Activated naive CD8-positive, alpha-beta T cell treated with anti-CD3 and anti-CD28 coated beads for 36 hours (primary cell): ENCODE measurements at regions not wholly inside any gene's neighbourhood (a gene's known extent, or its start where the extent isn't known, plus 50 kb on each side); places are given as distances from the start of the nearest gene placed in this dataset.
"Not testable (repeated sequence)": the region's sequence is repeated elsewhere in the genome, so short reads cannot be mapped to it uniquely, and the experiment has no call there.

ENCODE experiments used
- DNase-seq: peaks from one replicate; pipeline ENCODE4 v3.0.0; 2021
- H3K27ac Mint-ChIP-seq: one replicate; pipeline ENCODE4 v1.8.0; 2022; ENCODE audit warnings: mild to moderate bottlenecking, moderate library complexity, mixed read lengths
- H3K27me3 Mint-ChIP-seq: one replicate; pipeline ENCODE4 v1.8.0; 2022; ENCODE audit warnings: mild to moderate bottlenecking, mixed read lengths
- H3K36me3 Mint-ChIP-seq: one replicate; pipeline ENCODE4 v1.8.0; 2021; ENCODE audit warnings: mild to moderate bottlenecking, mixed read lengths
- H3K4me1 Mint-ChIP-seq: one replicate; pipeline ENCODE4 v1.8.0; 2021; ENCODE audit warnings: mixed read lengths
- H3K4me3 Mint-ChIP-seq: one replicate; pipeline ENCODE4 v1.8.0; 2022; ENCODE audit warnings: mild to moderate bottlenecking, moderate library complexity, mixed read lengths
- H3K9me3 Mint-ChIP-seq: one replicate; pipeline ENCODE4 v1.8.0; 2022; ENCODE audit warnings: mixed read lengths

DNA sequence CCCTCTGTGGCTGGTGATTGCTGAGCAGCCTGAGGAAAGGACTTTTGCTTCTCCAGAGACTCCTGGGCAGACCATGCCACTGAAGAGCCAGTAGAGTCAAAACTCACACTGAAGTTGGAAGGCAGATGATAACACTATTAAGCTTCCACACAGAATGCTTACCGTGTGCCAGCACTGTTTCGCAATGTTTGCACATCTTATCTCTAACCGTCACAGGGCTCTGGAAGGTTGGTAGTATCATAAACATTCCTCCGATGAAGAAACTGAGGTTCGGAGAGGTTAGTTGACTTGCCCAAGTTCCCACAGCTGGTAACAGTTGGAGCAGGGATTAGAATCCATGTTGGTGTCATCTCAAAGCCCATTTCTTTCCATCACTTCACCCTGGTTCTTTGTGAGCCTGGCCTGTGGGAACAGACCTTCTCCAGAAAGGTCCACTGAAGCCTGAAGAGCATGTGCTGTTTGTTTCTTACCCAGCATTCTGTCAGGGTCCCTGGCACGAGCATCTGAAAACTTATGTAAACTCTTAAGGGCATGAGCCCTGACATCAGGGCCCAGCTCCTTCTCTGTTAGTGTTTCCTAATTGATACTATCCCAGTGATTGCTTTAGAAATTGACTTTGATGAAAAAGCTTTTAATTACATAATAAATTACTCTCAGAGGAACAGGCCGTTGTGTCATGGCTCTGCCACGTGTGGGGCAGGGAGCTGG is 77.0 kb upstream of the PRR23C start:
- H3K27me3 Mint-ChIP-seq, result no peaks in the 10 kb centered on the region

DNA sequence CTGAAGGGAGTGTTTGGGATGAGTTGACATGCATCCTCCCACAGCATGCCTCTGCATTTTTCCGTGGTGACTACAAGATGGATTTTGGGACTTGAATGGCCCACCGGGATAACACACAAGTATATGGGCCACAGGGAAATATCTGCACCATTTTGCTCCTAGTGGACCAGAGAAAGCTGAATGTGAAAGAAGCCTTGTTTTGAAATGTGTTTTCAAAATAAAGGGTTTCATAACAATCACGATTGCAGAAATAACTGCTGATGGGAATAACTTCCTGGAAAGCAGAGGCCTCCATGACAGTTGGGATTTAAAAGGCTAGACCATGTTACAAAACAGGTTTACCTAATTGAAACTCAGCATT is 77.5 kb upstream of the PRR23C start:
- Mint-ChIP-seq H3K27ac (no peak overlapping the region), H3K36me3 (no peaks in the 10 kb centered on the region), H3K4me1 (no peaks in the 10 kb centered on the region), H3K27me3 (no peaks in the 10 kb centered on the region), H3K4me3 (no peak overlapping the region), H3K9me3 (no peaks in the 10 kb centered on the region)
- no peak for DNase-seq

More for the DNA sequence above, 77.0 kb upstream of the PRR23C start:
- Mint-ChIP-seq H3K27ac (no peak overlapping the region), H3K4me3 (no peak overlapping the region), H3K36me3 (no peaks in the 10 kb centered on the region), H3K4me1 (no peaks in the 10 kb centered on the region), H3K9me3 (no peaks in the 10 kb centered on the region)
- DNase-seq, result no peak

- Mint-ChIP-seq H3K4me3 (no peak overlapping the region), H3K27ac (no peak overlapping the region), H3K4me1 (no peaks in the 10 kb centered on the region), H3K9me3 (no peaks in the 10 kb centered on the region), H3K27me3 (no peaks in the 10 kb centered on the region), H3K36me3 (no peaks in the 10 kb centered on the region)
- DNase-seq, result no peak
Observed at GRCh38 chr3:139122612-139123011, 77.9 kb upstream of the PRR23C start.

DNA sequence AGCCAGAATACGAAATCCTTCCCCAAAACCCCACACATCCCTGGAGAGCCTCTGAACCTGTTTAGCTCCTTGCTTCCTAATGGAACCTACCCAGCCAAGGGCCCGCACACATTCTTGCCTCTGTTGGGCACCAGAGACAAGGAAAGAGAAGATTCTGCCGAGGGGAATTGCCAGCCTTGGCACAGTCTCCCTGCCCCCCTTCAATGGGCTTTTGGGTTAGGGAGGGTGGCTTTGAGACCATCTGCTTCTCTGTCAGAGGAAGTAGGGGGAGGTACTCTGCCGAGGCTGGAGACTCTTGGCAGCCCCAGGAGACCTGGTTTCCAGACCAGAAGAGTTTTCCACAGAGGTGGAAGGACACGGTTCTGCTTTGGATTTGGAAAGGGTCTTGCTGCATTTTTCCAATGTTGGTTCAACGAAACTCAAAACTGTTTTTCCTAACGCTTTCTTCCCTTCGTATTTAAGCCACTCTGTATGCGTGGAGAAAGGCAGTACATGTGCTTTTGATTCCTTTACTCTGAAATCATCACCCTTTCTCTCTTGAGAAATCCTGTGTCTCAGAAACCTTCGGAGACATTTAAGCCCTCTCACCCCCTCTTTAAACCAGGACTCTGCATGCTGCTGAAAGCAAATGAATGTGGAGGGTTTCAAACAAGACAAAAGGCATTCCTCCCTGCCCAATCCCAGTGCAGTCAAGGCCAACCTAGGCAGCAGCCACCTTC is 78.8 kb upstream of the PRR23C start:
- Mint-ChIP-seq H3K4me3 (no peak overlapping the region), H3K36me3 (no peaks in the 10 kb centered on the region)

DNA sequence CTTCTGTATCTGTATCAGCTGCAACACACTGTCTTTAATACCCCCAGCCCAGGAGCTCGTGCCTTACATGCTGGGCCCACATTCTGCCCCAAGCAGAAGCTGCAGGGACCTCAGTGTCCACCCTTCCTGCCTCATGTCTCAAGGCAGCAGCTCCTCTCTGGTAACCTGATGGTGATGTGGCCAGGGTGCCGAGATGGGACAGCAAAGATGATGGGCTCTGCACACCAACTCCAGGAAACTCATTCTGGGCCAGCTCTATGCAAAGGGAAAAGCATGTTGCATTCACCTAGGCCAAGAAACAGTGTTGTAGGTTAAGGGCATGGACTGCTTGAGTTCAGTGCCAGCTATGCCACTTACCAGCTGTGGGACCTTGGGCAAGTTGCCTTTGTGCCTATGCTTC is 79.5 kb upstream of the PRR23C start:
- Mint-ChIP-seq H3K9me3 (no peaks in the 10 kb centered on the region), H3K27me3 (peaks cover 9% of the 10 kb centered on the region)

More for the DNA sequence above, 78.8 kb upstream of the PRR23C start:
- Mint-ChIP-seq H3K9me3 (no peaks in the 10 kb centered on the region), H3K4me1 (no peaks in the 10 kb centered on the region), H3K27me3 (peaks cover 2% of the 10 kb centered on the region), H3K27ac (no peak overlapping the region)
- no peak for DNase-seq

GRCh38 chr3:139127101-139127500 is 82.4 kb upstream of the PRR23C start:
- Mint-ChIP-seq H3K9me3 (no peaks in the 10 kb centered on the region), H3K27ac (no peak overlapping the region), H3K36me3 (no peaks in the 10 kb centered on the region), H3K4me1 (no peaks in the 10 kb centered on the region), H3K27me3 (peaks cover 9% of the 10 kb centered on the region), H3K4me3 (no peak overlapping the region)
- DNase-seq, result no peak

More for the DNA sequence above, 79.5 kb upstream of the PRR23C start:
- H3K36me3 Mint-ChIP-seq, result no peaks in the 10 kb centered on the region
- H3K4me1 Mint-ChIP-seq, result no peaks in the 10 kb centered on the region
- DNase-seq, result no peak
- no peak overlapping the region for H3K27ac Mint-ChIP-seq
- no peak overlapping the region for H3K4me3 Mint-ChIP-seq

- not testable (repeated sequence) for DNase-seq, H3K27ac Mint-ChIP-seq, H3K9me3 Mint-ChIP-seq, H3K36me3 Mint-ChIP-seq, H3K27me3 Mint-ChIP-seq, H3K4me3 Mint-ChIP-seq, H3K4me1 Mint-ChIP-seq
Observed at GRCh38 chr3:139127629-139128028, 82.9 kb upstream of the PRR23C start.

GRCh38 chr3:139128803-139129202 is 84.1 kb upstream of the PRR23C start:
- Mint-ChIP-seq H3K27me3 (peaks cover 9% of the 10 kb centered on the region), H3K4me3 (no peak overlapping the region), H3K36me3 (no peaks in the 10 kb centered on the region), H3K4me1 (no peaks in the 10 kb centered on the region), H3K27ac (no peak overlapping the region), H3K9me3 (no peaks in the 10 kb centered on the region)
- DNase-seq, result no peak

DNA sequence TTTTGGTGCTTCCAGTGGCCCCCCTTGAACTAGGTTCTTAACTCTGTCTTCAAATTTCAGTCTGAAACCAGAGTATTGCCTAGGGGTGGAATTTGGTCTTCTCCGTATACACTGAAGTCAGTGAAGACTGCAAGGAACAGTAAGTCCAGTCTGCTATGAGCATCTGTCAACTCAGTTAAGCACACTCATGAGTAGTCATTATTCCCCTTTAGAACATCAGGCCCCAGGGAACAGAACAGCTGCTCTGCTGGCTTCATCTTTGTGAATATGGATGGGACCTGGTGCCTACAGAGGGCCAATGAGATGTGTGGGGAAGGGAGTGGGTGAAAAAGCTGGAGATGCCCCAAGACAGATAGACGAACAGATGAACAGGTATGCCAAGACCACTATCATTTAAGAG is 85.2 kb upstream of the PRR23C start:
- DNase-seq, result no peak
- Mint-ChIP-seq H3K27ac (no peak overlapping the region), H3K9me3 (no peaks in the 10 kb centered on the region), H3K27me3 (peaks cover 9% of the 10 kb centered on the region), H3K4me1 (no peaks in the 10 kb centered on the region), H3K4me3 (no peak overlapping the region), H3K36me3 (no peaks in the 10 kb centered on the region)

- Mint-ChIP-seq H3K9me3 (no peaks in the 10 kb centered on the region), H3K27me3 (peaks cover 9% of the 10 kb centered on the region), H3K4me1 (no peaks in the 10 kb centered on the region), H3K4me3 (no peak overlapping the region), H3K36me3 (no peaks in the 10 kb centered on the region), H3K27ac (no peak overlapping the region)
- no peak for DNase-seq
Observed at GRCh38 chr3:139130390-139131140, 85.9 kb upstream of the PRR23C start.

DNA sequence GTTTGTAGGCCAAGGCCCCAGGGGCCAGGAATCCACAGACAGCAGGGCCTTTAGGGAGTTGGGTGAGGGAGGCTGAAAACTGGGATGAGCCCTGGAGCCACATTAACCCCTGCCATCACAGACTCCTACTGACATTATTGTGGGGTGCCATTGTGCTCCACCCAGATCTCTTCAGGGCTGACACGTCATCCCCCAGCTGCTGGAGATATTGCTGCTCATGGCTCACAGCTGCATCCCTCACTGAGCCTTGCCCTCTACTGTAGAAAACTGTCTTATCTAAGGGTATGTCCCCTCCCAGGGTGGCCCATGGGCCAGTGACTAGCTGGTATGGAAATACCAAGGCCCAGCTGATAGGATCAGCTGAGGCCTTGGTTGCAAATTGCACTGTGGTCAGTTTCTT is 87.3 kb upstream of the PRR23C start:
- Mint-ChIP-seq H3K27me3 (peaks cover 9% of the 10 kb centered on the region), H3K27ac (no peak overlapping the region), H3K9me3 (no peaks in the 10 kb centered on the region), H3K36me3 (no peaks in the 10 kb centered on the region), H3K4me3 (no peak overlapping the region), H3K4me1 (no peaks in the 10 kb centered on the region)
- no peak for DNase-seq

- Mint-ChIP-seq H3K4me1 (no peaks in the 10 kb centered on the region), H3K36me3 (no peaks in the 10 kb centered on the region), H3K9me3 (no peaks in the 10 kb centered on the region), H3K27ac (no peak overlapping the region), H3K4me3 (no peak overlapping the region), H3K27me3 (peaks cover 9% of the 10 kb centered on the region)
- DNase-seq, result no peak
Observed at GRCh38 chr3:139132976-139133375, 88.3 kb upstream of the PRR23C start.

DNA sequence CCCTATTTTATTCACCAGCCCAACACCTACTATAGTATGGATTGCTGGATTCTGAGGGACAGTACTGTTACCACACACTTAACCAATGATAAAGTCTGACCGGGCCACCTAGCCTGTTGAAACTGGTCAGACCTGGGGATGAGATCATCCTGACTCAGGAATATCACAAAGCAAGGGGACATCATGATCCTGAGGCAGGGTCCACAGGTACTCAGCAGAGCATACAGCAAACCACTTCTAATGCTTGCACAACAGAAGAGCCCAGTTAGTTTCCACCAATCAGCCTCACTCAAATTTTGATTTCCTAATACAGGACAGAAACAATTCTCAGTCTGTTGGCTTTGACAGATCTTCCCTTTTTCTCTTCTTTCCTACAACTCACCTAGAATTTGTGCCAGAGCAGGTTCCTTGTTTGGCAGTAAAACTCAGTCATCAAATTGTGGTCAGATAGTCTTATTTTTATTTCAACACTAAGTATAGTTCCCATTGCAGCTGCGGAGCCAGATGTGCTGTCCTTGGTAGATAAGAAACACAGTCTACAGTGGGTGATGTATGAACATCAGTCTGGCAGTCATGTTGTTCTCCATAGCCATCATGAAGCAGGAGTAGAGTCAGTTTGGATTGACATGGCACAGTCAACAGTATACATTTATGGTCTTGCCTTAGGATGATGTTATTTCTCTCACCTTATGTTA is 90.1 kb upstream of the PRR23C start:
- no peak for DNase-seq
- H3K36me3 Mint-ChIP-seq, result no peaks in the 10 kb centered on the region
- no peaks in the 10 kb centered on the region for H3K9me3 Mint-ChIP-seq
- H3K4me1 Mint-ChIP-seq, result no peaks in the 10 kb centered on the region
- no peak overlapping the region for H3K4me3 Mint-ChIP-seq
- no peaks in the 10 kb centered on the region for H3K27me3 Mint-ChIP-seq
- no peak overlapping the region for H3K27ac Mint-ChIP-seq

- no peaks in the 10 kb centered on the region for H3K9me3 Mint-ChIP-seq
Observed at GRCh38 chr3:139135657-139136056, 91.0 kb upstream of the PRR23C start.

More at GRCh38 chr3:139135657-139136056, 91.0 kb upstream of the PRR23C start:
- H3K4me3 Mint-ChIP-seq, result no peak overlapping the region
- H3K27ac Mint-ChIP-seq, result no peak overlapping the region
- H3K4me1 Mint-ChIP-seq, result no peaks in the 10 kb centered on the region
- no peak for DNase-seq
- no peaks in the 10 kb centered on the region for H3K36me3 Mint-ChIP-seq
- H3K27me3 Mint-ChIP-seq, result no peaks in the 10 kb centered on the region
